SU-DHL-6 (cell line): ENCODE measurements at regions not wholly inside any gene's neighbourhood (a gene's known extent, or its start where the extent isn't known, plus 50 kb on each side); places are given as distances from the start of the nearest gene placed in this dataset.

Source experiments
- H2AFZ ChIP-seq: fragments of 200-600 bp; sonication (generic); 2 replicates; pipeline ENCODE4 v1.6.1; 2014; ENCODE audit warnings: low read depth, mild to moderate bottlenecking, moderate library complexity, mixed read lengths, antibody characterized with exemption, low read length; ENCODE audit not compliant: severe bottlenecking
- H3F3A ChIP-seq: fragments of 200-600 bp; shearing (Covaris generic); 2 replicates; pipeline ENCODE4 v1.6.0; 2016; ENCODE audit warnings: antibody characterized with exemption, mild to moderate bottlenecking; ENCODE audit not compliant: insufficient read depth
- H3K27ac ChIP-seq: fragments of 200-600 bp; sonication (generic); 2 replicates; pipeline ENCODE4 v1.5.1; 2016; ENCODE audit warnings: low read depth, mild to moderate bottlenecking, low read length, moderate library complexity, mixed read lengths
- H3K27me3 ChIP-seq: fragments of 200-600 bp; sonication (generic), shearing (Covaris generic); 2 replicates; pipeline ENCODE4 v1.6.0; 2014; ENCODE audit warnings: mild to moderate bottlenecking, low read length
- H3K36me3 ChIP-seq: fragments of 200-600 bp; sonication (generic); 2 replicates; pipeline ENCODE4 v1.6.1; 2014; ENCODE audit warnings: mild to moderate bottlenecking, low read length, mixed read lengths
- H3K4me2 ChIP-seq: fragments of 300-600, 200-600 bp; shearing (Covaris generic), sonication (generic); 2 replicates; pipeline ENCODE4 v1.6.0; 2014; ENCODE audit warnings: low read length, low read depth, mild to moderate bottlenecking; ENCODE audit not compliant: poor library complexity, severe bottlenecking
- H3K4me3 ChIP-seq: fragments of 200-600 bp; sonication (generic); 2 replicates; pipeline ENCODE4 v1.5.1; 2014; ENCODE audit warnings: antibody characterized with exemption, low read length, mild to moderate bottlenecking, mixed read lengths; ENCODE audit not compliant: insufficient read depth, poor library complexity, severe bottlenecking
- H3K79me2 ChIP-seq: fragments of 200-600 bp; sonication (generic); 2 replicates; pipeline ENCODE4 v1.6.1; 2014; ENCODE audit warnings: mild to moderate bottlenecking, low read length, moderate library complexity; ENCODE audit not compliant: insufficient read depth
- H3K9ac ChIP-seq: fragments of 200-600 bp; sonication (generic); 2 replicates; pipeline ENCODE4 v1.7.0; 2014; ENCODE audit warnings: mild to moderate bottlenecking, low read length
- H3K9me2 ChIP-seq: fragments of 200-600 bp; sonication (generic); replicated peaks from 2 replicates; pipeline ENCODE4 v1.6.1; 2014; ENCODE audit warnings: low read length; ENCODE audit not compliant: insufficient read depth
- H3K9me3 ChIP-seq: fragments of 200-600 bp; sonication (generic); 2 replicates; pipeline ENCODE4 v1.6.1; 2014; ENCODE audit warnings: low read length, mixed read lengths; ENCODE audit not compliant: insufficient read depth
- H4K20me1 ChIP-seq: fragments of 200-600 bp; sonication (generic); 2 replicates; pipeline ENCODE4 v1.6.1; 2014; ENCODE audit warnings: low read depth, mild to moderate bottlenecking, antibody characterized with exemption, low read length, moderate library complexity, mixed read lengths
- CTCF ChIP-seq: fragments of 200-600 bp; sonication (generic); IDR thresholded peaks from one replicate; pipeline ENCODE4 v1.5.1; 2017; ENCODE audit warnings: antibody characterized with exemption, mild to moderate bottlenecking, low read length, moderate library complexity; ENCODE audit not compliant: insufficient read depth, poor library complexity, severe bottlenecking
- EZH2phosphoT487 ChIP-seq: fragments of 200-600 bp; sonication (generic), shearing (Covaris generic); conservative IDR thresholded peaks from 2 replicates; pipeline ENCODE4 v1.6.1; 2018; ENCODE audit warnings: mild to moderate bottlenecking, antibody characterized with exemption, low read length, moderate library complexity, mixed read lengths

DNA sequence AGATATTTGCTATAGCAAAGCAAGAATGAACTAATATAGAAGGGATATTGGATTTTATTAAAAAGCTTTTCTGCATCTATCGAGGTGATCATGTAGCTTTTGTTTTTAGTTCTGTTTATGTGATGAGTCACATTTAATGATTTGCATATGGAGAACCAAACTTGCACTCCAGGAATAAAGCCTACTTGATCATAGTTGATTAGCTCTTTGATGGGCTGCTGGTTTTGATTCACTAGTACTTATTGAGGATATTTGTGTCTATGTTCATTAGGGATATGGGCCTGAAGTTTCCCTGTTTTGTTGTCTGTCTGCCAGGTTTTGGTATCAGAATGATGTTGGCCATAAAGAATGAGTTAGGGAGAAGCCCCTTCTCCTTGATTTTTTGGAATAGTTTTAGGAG, 310.7 kb downstream of the ARPP21 start:
- H2AFZ ChIP-seq = no peak overlapping the region
- H3K79me2 ChIP-seq = no peaks in the 10 kb centered on the region
- no peaks in the 10 kb centered on the region for H3F3A ChIP-seq
- H3K9me2 ChIP-seq = no peaks in the 10 kb centered on the region
- no peak overlapping the region for H3K9ac ChIP-seq
- no peaks in the 10 kb centered on the region for H4K20me1 ChIP-seq
- H3K4me3 ChIP-seq = no peak overlapping the region
- H3K27ac ChIP-seq = no peak overlapping the region
- TF ChIP-seq CTCF (no peak), EZH2phosphoT487 (no peak)
- H3K27me3 ChIP-seq = no peaks in the 10 kb centered on the region
- H3K9me3 ChIP-seq = no peaks in the 10 kb centered on the region
- no peak overlapping the region for H3K4me2 ChIP-seq
- H3K36me3 ChIP-seq = no peaks in the 10 kb centered on the region

GRCh38 chr3:35954413-35954812, 315.1 kb downstream of the ARPP21 start:
- no peak overlapping the region for H3K4me3 ChIP-seq
- no peak overlapping the region for H2AFZ ChIP-seq
- no peaks in the 10 kb centered on the region for H3F3A ChIP-seq
- H3K36me3 ChIP-seq = no peaks in the 10 kb centered on the region
- H3K9ac ChIP-seq = no peak overlapping the region
- TF ChIP-seq EZH2phosphoT487 (no peak), CTCF (no peak)
- no peaks in the 10 kb centered on the region for H3K79me2 ChIP-seq
- no peak overlapping the region for H3K27ac ChIP-seq
- no peaks in the 10 kb centered on the region for H3K27me3 ChIP-seq
- peaks cover 5% of the 10 kb centered on the region; the same call in 1 of the 2 replicates for H3K9me3 ChIP-seq
- no peak overlapping the region for H3K4me2 ChIP-seq
- H4K20me1 ChIP-seq = no peaks in the 10 kb centered on the region
- H3K9me2 ChIP-seq = no peaks in the 10 kb centered on the region

- no peaks in the 10 kb centered on the region for H3K27me3 ChIP-seq
- H2AFZ ChIP-seq = peak overlapping the region; percentile 7
- no peak overlapping the region for H3K9ac ChIP-seq
- no peak overlapping the region for H3K4me3 ChIP-seq
- no peaks in the 10 kb centered on the region for H3F3A ChIP-seq
- no peak overlapping the region for H3K27ac ChIP-seq
- no peaks in the 10 kb centered on the region for H3K9me2 ChIP-seq
- H3K4me2 ChIP-seq = no peak overlapping the region
- no peaks in the 10 kb centered on the region for H3K79me2 ChIP-seq
- TF ChIP-seq EZH2phosphoT487 = no peak
- peak; percentile 30 for TF ChIP-seq CTCF
- H4K20me1 ChIP-seq = no peaks in the 10 kb centered on the region
- H3K36me3 ChIP-seq = no peaks in the 10 kb centered on the region
- H3K9me3 ChIP-seq = no peaks in the 10 kb centered on the region
These were observed 326.6 kb downstream of the ARPP21 start for GRCh38 chr3:35965908-35966307.
